Ishikawa (cell line): ENCODE measurements at regions not wholly inside any gene's neighbourhood (a gene's known extent, or its start where the extent isn't known, plus 50 kb on each side); places are given as distances from the start of the nearest gene placed in this dataset.

ENCODE experiments used
- CEBPB ChIP-seq: IDR thresholded peaks from 2 replicates; pipeline ENCODE4 v1.6.1; 2012
- CREB1 ChIP-seq: IDR thresholded peaks from 2 replicates; pipeline ENCODE4 v1.6.1; 2012; ENCODE audit warnings: low read depth
- EGR1 ChIP-seq: IDR thresholded peaks from 2 replicates; pipeline ENCODE4 v1.6.1; 2012
- EP300 ChIP-seq: IDR thresholded peaks from 2 replicates; pipeline ENCODE4 v1.6.1; 2012; ENCODE audit warnings: borderline replicate concordance
- FOXM1 ChIP-seq: IDR thresholded peaks from 2 replicates; pipeline ENCODE4 v1.6.1; 2012; ENCODE audit warnings: low read depth, borderline replicate concordance
- NFIC ChIP-seq: IDR thresholded peaks from 2 replicates; pipeline ENCODE4 v1.6.1; 2012
- RAD21 ChIP-seq: IDR thresholded peaks from 2 replicates; pipeline ENCODE4 v1.6.1; 2012; ENCODE audit warnings: low read depth
- TAF1 ChIP-seq: IDR thresholded peaks from 2 replicates; pipeline ENCODE4 v1.6.1; 2012; ENCODE audit warnings: low read depth, mild to moderate bottlenecking
- TCF12 ChIP-seq: IDR thresholded peaks from 2 replicates; pipeline ENCODE4 v1.6.1; 2012; ENCODE audit warnings: low read depth
- TEAD4 ChIP-seq: IDR thresholded peaks from 2 replicates; pipeline ENCODE4 v1.6.1; 2012
- USF1 ChIP-seq: IDR thresholded peaks from 2 replicates; pipeline ENCODE4 v1.6.1; 2012
- YY1 ChIP-seq: IDR thresholded peaks from 2 replicates; pipeline ENCODE4 v1.6.1; 2012; ENCODE audit warnings: low read depth
- ZBTB7A ChIP-seq: IDR thresholded peaks from 2 replicates; pipeline ENCODE4 v1.6.1; 2012; ENCODE audit warnings: low read depth
- TF ChIP-seq, protein P1 (sequence below): IDR thresholded peaks from 2 replicates; pipeline ENCODE4 v1.6.1; 2012; ENCODE audit warnings: low read depth, mild to moderate bottlenecking
- TF ChIP-seq, protein P2 (sequence below): IDR thresholded peaks from 2 replicates; pipeline ENCODE4 v1.6.1; 2012

GRCh38 chr4:63663870-63664269, 745.4 kb downstream of the TECRL start:
- no peak for TF ChIP-seq CEBPB
- no peak for TF ChIP-seq FOXM1
- TF ChIP-seq TEAD4 = no peak
- TF ChIP-seq EP300 = no peak
- TF ChIP-seq, protein P1, sequence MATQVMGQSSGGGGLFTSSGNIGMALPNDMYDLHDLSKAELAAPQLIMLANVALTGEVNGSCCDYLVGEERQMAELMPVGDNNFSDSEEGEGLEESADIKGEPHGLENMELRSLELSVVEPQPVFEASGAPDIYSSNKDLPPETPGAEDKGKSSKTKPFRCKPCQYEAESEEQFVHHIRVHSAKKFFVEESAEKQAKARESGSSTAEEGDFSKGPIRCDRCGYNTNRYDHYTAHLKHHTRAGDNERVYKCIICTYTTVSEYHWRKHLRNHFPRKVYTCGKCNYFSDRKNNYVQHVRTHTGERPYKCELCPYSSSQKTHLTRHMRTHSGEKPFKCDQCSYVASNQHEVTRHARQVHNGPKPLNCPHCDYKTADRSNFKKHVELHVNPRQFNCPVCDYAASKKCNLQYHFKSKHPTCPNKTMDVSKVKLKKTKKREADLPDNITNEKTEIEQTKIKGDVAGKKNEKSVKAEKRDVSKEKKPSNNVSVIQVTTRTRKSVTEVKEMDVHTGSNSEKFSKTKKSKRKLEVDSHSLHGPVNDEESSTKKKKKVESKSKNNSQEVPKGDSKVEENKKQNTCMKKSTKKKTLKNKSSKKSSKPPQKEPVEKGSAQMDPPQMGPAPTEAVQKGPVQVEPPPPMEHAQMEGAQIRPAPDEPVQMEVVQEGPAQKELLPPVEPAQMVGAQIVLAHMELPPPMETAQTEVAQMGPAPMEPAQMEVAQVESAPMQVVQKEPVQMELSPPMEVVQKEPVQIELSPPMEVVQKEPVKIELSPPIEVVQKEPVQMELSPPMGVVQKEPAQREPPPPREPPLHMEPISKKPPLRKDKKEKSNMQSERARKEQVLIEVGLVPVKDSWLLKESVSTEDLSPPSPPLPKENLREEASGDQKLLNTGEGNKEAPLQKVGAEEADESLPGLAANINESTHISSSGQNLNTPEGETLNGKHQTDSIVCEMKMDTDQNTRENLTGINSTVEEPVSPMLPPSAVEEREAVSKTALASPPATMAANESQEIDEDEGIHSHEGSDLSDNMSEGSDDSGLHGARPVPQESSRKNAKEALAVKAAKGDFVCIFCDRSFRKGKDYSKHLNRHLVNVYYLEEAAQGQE = no peak
- no peak for TF ChIP-seq YY1
- no peak for TF ChIP-seq NFIC
- no peak for TF ChIP-seq RAD21
- no peak for TF ChIP-seq EGR1
- TF ChIP-seq, protein P2, sequence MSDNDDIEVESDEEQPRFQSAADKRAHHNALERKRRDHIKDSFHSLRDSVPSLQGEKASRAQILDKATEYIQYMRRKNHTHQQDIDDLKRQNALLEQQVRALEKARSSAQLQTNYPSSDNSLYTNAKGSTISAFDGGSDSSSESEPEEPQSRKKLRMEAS = no peak
- TF ChIP-seq TCF12 = no peak
- no peak for TF ChIP-seq USF1
- TF ChIP-seq TAF1 = no peak
- no peak for TF ChIP-seq ZBTB7A
- no peak for TF ChIP-seq CREB1

DNA sequence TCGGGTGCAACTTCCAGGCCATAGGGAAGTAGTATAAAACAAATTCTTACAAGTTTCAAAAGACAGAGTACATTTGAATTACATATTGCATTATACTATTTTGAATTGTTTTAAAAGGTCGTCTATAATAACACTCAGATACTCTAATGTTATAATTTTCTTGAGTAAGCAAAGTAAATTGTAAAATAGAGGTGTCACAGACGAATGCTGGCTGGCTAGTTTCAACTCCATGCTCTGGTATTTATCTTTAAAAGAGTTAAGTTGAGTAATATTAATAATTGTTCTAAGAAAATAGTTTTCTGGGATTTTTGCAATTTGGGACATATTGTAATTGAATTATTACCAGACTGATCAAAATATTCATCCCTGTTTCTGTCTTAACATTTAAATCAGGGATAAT, 764.9 kb downstream of the TECRL start:
- TF ChIP-seq, protein P1 = no peak
- TF ChIP-seq CEBPB (no peak), TCF12 (no peak), USF1 (no peak), RAD21 (no peak), TEAD4 (no peak), ZBTB7A (no peak), CREB1 (no peak), NFIC (no peak), YY1 (no peak), EGR1 (no peak), EP300 (no peak), TAF1 (no peak), FOXM1 (no peak)
- TF ChIP-seq, protein P2 = no peak

GRCh38 chr4:63637270-63637669, 772.0 kb downstream of the TECRL start:
- TF ChIP-seq CREB1 (no peak), TAF1 (no peak), CEBPB (no peak), RAD21 (no peak), YY1 (no peak)

DNA sequence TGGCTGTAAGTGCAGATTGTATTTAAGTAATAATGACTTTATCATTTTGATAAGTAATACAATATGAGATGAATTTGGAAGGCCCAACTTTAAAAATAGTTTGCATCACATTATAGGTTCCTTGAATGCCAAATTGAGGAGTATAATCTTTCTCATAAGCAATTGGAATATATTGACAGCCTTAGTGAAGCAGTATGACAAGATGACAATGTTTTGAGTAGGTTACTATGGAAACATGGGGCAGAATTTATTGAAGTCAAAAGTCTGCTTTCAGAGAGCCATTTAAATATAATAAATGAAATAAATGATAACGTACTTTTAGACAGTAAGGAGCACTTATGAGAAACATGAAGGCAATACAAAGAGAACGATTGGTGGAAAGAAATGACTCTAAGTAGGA, 776.4 kb downstream of the TECRL start:
- TF ChIP-seq CREB1 (no peak), CEBPB (no peak), YY1 (no peak), TAF1 (no peak), ZBTB7A (no peak), TCF12 (no peak), NFIC (no peak), USF1 (no peak), EP300 (no peak), EGR1 (no peak), RAD21 (no peak), FOXM1 (no peak), TEAD4 (no peak)
- TF ChIP-seq, protein P1 = no peak
- TF ChIP-seq, protein P2 = no peak
